H1 (cell line): ENCODE measurements at regions not wholly inside any gene's neighbourhood (a gene's known extent, or its start where the extent isn't known, plus 50 kb on each side); places are given as distances from the start of the nearest gene placed in this dataset.

Experiments
- CTCF ChIA-PET: fragments of 300-600 bp; sonication (Branson Sonifier 250); formaldehyde crosslinking; loops from one replicate; lab custom pipeline; 2021; ENCODE audit not compliant: partially characterized antibody; lab: Charles Lee
- POLR2A ChIA-PET: fragments of 300-600 bp; sonication (Branson Sonifier 250); formaldehyde crosslinking; loops from one replicate; lab custom pipeline; 2021; ENCODE audit warnings: inconsistent platforms; ENCODE audit not compliant: partially characterized antibody; lab: Charles Lee
- DNase-seq, 2 experiments: peaks; one replicate each; pipeline versions ENCODE4 v3.0.0 to v3.0.0-alpha.2; 2010 to 2022; ENCODE audit warnings: low spot score in 2 of 2, low read depth in 1 of 2, mixed read lengths in 1 of 2
- FAIRE-seq: peaks from 2 replicates; lab custom pipeline; 2011; peaks lifted over from hg19 to GRCh38; lab: Jason Lieb, UNC
- H2AFZ ChIP-seq: 2 replicates; pipeline ENCODE4 v1.8.1; 2012; ENCODE audit warnings: low read length, inconsistent platforms
- H2AK5ac ChIP-seq: 2 replicates; pipeline ENCODE4 v1.6.1; 2013; ENCODE audit warnings: low read depth, low read length
- H2BK120ac ChIP-seq: replicated peaks from 2 replicates; pipeline ENCODE3; 2013; ENCODE audit warnings: low read depth, low read length, inconsistent platforms
- H2BK12ac ChIP-seq: 2 replicates; pipeline ENCODE4 v1.6.1; 2013; ENCODE audit warnings: low read depth, low read length
- H2BK15ac ChIP-seq: 2 replicates; pipeline ENCODE4 v1.6.1; 2013; ENCODE audit warnings: low read length
- H2BK20ac ChIP-seq: 2 replicates; pipeline ENCODE4 v1.6.1; 2013; ENCODE audit warnings: low read length
- H2BK5ac ChIP-seq: 2 replicates; pipeline ENCODE4 v1.6.1; 2013; ENCODE audit warnings: low read depth, low read length
- H3K14ac ChIP-seq: 2 replicates; pipeline ENCODE4 v1.6.1; 2013; ENCODE audit warnings: inconsistent platforms; ENCODE audit not compliant: insufficient read length
- H3K18ac ChIP-seq: 2 replicates; pipeline ENCODE4 v1.6.1; 2013; ENCODE audit warnings: low read length; ENCODE audit errors: extremely low read depth
- H3K23ac ChIP-seq: 2 replicates; pipeline ENCODE4 v1.6.1; 2013; ENCODE audit warnings: inconsistent platforms; ENCODE audit not compliant: insufficient read length
- H3K23me2 ChIP-seq: 2 replicates; pipeline ENCODE4 v1.6.1; 2013; ENCODE audit warnings: low read depth, low read length
- H3K27ac ChIP-seq: 2 replicates; pipeline ENCODE4 v1.6.1; 2011; ENCODE audit warnings: low read depth, low read length, inconsistent platforms
- H3K27me3 ChIP-seq, 4 experiments: replicated peaks in 1 of 4; 1 replicate in 1 of 4; 2 replicates in 3 of 4; pipeline versions ENCODE4 v1.6.1 to v1.8.1; 2011 to 2013; ENCODE audit warnings: low read length in 3 of 4, mild to moderate bottlenecking in 3 of 4, inconsistent platforms in 2 of 4, mixed read lengths in 2 of 4, moderate library complexity in 1 of 4; ENCODE audit not compliant: control insufficient read depth in 3 of 4, insufficient read depth in 3 of 4; ENCODE audit errors: extremely low read depth in 1 of 4
- H3K36me3 ChIP-seq, 4 experiments: 2 replicates each; pipeline versions ENCODE4 v1.6.1 to v1.8.1; 2011 to 2013; ENCODE audit warnings: mild to moderate bottlenecking in 4 of 4, low read length in 3 of 4, moderate library complexity in 2 of 4, control low read depth in 1 of 4, inconsistent platforms in 1 of 4; ENCODE audit not compliant: insufficient read depth in 4 of 4, control insufficient read depth in 2 of 4
- H3K4ac ChIP-seq: replicated peaks from 2 replicates; pipeline ENCODE3; 2013; ENCODE audit warnings: low read length, low read depth, mixed read lengths, inconsistent platforms; ENCODE audit not compliant: insufficient read length
- H3K4me1 ChIP-seq, 4 experiments: replicated peaks in 1 of 4; 1 replicate in 1 of 4; 2 replicates in 3 of 4; pipeline versions ENCODE4 v1.6.1 to v1.8.1; 2011 to 2013; ENCODE audit warnings: low read length in 3 of 4, inconsistent platforms in 2 of 4, mixed read lengths in 1 of 4; ENCODE audit not compliant: insufficient read depth in 4 of 4, control insufficient read depth in 3 of 4
- H3K4me2 ChIP-seq, 2 experiments: 2 replicates each; pipeline versions ENCODE4 v1.6.1 to v1.8.1; 2011 to 2013; ENCODE audit warnings: low read depth in 2 of 2, low read length in 2 of 2, control low read depth in 1 of 2, inconsistent platforms in 1 of 2, mild to moderate bottlenecking in 1 of 2; ENCODE audit not compliant: insufficient read depth in 1 of 2
- H3K4me3 ChIP-seq, 4 experiments: fragments of 200-600, 300-600 bp in 1 of 4; sonication (generic), shearing (Covaris generic), sonication (Bioruptor Twin) in 1 of 4; 2 replicates each; pipeline versions ENCODE4 v1.5.1 to v1.8.1; 2011 to 2016; ENCODE audit warnings: low read length in 4 of 4, low read depth in 3 of 4, control low read depth in 2 of 4, inconsistent platforms in 2 of 4, mild to moderate bottlenecking in 2 of 4, mixed read lengths in 1 of 4, moderate library complexity in 1 of 4; ENCODE audit not compliant: insufficient read depth in 2 of 4; ENCODE audit errors: extremely low read depth in 1 of 4
- H3K56ac ChIP-seq: replicated peaks from 2 replicates; pipeline ENCODE3; 2013; ENCODE audit warnings: low read depth, mild to moderate bottlenecking, mixed read lengths, low read length, inconsistent platforms; ENCODE audit not compliant: insufficient read length
- H3K79me1 ChIP-seq: 2 replicates; pipeline ENCODE4 v1.6.1; 2013; ENCODE audit warnings: low read depth, low read length, control low read depth
- H3K79me2 ChIP-seq, 2 experiments: 2 replicates each; pipeline versions ENCODE4 v1.6.1 to v1.8.1; 2012 to 2013; ENCODE audit warnings: low read length in 2 of 2, mild to moderate bottlenecking in 2 of 2, inconsistent platforms in 1 of 2; ENCODE audit not compliant: insufficient read depth in 2 of 2, control insufficient read depth in 1 of 2
- H3K9ac ChIP-seq, 4 experiments: replicated peaks in 1 of 4; 1 replicate in 1 of 4; 2 replicates in 3 of 4; pipeline versions ENCODE4 v1.6.1 to v1.8.1; 2011 to 2013; ENCODE audit warnings: low read depth in 3 of 4, low read length in 3 of 4, control low read depth in 2 of 4, mild to moderate bottlenecking in 2 of 4, moderate library complexity in 2 of 4, inconsistent platforms in 1 of 4; ENCODE audit errors: extremely low read depth in 1 of 4
- H3K9me3 ChIP-seq, 2 experiments: 2 replicates each; pipeline versions ENCODE4 v1.6.1 to v1.8.1; 2012 to 2013; ENCODE audit warnings: mild to moderate bottlenecking in 2 of 2, moderate library complexity in 2 of 2, control low read depth in 1 of 2, inconsistent platforms in 1 of 2, low read depth in 1 of 2, low read length in 1 of 2, mixed read lengths in 1 of 2; ENCODE audit not compliant: insufficient read depth in 2 of 2
- H4K20me1 ChIP-seq, 2 experiments: replicated peaks in 1 of 2; 2 replicates each; pipeline versions ENCODE3 to v1.8.1; 2011 to 2013; ENCODE audit warnings: inconsistent platforms in 2 of 2, low read length in 2 of 2, mild to moderate bottlenecking in 1 of 2; ENCODE audit not compliant: insufficient read depth in 2 of 2, control insufficient read depth in 1 of 2
- H4K5ac ChIP-seq: 2 replicates; pipeline ENCODE4 v1.6.1; 2013; ENCODE audit warnings: low read length, low read depth, mixed read lengths, inconsistent platforms; ENCODE audit not compliant: insufficient read length
- H4K8ac ChIP-seq: 2 replicates; pipeline ENCODE4 v1.8.0; 2013; ENCODE audit warnings: mild to moderate bottlenecking, moderate library complexity, low read length, inconsistent platforms; ENCODE audit not compliant: insufficient read depth; ENCODE audit errors: extremely low read depth
- H4K91ac ChIP-seq: replicated peaks from 2 replicates; pipeline ENCODE3; 2013; ENCODE audit warnings: low read length, mixed read lengths, inconsistent platforms; ENCODE audit not compliant: insufficient read length
- ASH2L ChIP-seq: fragments of 200-600, 300-600 bp; sonication (generic); IDR thresholded peaks from one replicate; pipeline ENCODE4 v1.7.1; 2017; ENCODE audit warnings: low read length
- BCL11A ChIP-seq, 2 experiments: IDR thresholded peaks; one replicate each; pipeline ENCODE4 v1.6.1; 2011; ENCODE audit warnings: low read depth in 2 of 2, low read length in 2 of 2, mild to moderate bottlenecking in 2 of 2
- CHD2 ChIP-seq: IDR thresholded peaks from 2 replicates; pipeline ENCODE4 v1.6.1; 2012; ENCODE audit warnings: low read length, improper control_type of control experiment
- CTBP2 ChIP-seq: IDR thresholded peaks from 2 replicates; pipeline ENCODE4 v1.7.0; 2011; ENCODE audit warnings: borderline replicate concordance, mild to moderate bottlenecking, moderate library complexity, mixed read lengths, low read length; ENCODE audit not compliant: insufficient read depth, insufficient read length
- FOSL1 ChIP-seq: IDR thresholded peaks from 2 replicates; pipeline ENCODE4 v1.6.1; 2011; ENCODE audit warnings: mild to moderate bottlenecking, low read depth, low read length, moderate library complexity; ENCODE audit not compliant: insufficient read depth
- POLR2AphosphoS5 ChIP-seq: IDR thresholded peaks from 2 replicates; pipeline ENCODE4 v1.6.1; 2011; ENCODE audit warnings: low read depth, low read length
- ZNF274 ChIP-seq: IDR thresholded peaks from 2 replicates; pipeline ENCODE4 v1.7.0; 2012; ENCODE audit warnings: low read length, borderline replicate concordance; ENCODE audit errors: extremely low read depth
- WGBS, 2 experiments: shearing (Covaris generic) in 1 of 2; methylation state at CpG; one replicate each; pipeline versions ENCODE4 v1.1.6 to v1.1.7; 2013 to 2015; ENCODE audit warnings: low lambda C conversion rate in 2 of 2, mixed read lengths in 2 of 2, inconsistent platforms in 1 of 2, low coverage in 1 of 2, missing lambda C conversion rate in 1 of 2; ENCODE audit not compliant: insufficient replicate concordance in 2 of 2, insufficient coverage in 1 of 2, insufficient read length in 1 of 2; ENCODE audit errors: extremely low coverage in 1 of 2, missing lambda C conversion rate in 1 of 2; 5-methylcytosine and 5-hydroxymethylcytosine counted together

DNA sequence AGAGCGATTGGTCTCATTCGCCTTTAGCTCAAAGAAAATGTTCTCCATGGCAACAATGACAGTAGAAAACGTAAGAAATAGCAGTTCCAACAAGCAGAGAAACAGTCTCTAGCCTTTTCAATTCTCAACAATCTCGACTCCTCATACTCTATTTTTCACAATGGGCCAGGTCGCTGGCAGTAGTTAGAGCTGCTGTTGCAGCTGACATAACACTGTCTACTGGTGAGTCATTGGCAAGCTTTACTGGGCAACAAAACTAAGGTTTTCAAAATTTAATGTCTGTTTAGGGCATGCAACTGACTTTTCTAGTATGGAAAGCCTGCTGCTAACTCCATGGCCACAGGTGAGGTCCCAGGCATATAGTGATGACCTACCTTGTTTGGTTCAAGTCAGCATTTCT lies 221.1 kb upstream of the KAZN start:
- no peaks in the 10 kb centered on the region for H3K27me3 ChIP-seq
- no peak overlapping the region for H2BK20ac ChIP-seq
- H3K9me3 ChIP-seq: no peaks in the 10 kb centered on the region
- ChIA-PET CTCF (interaction anchor here (0.6 to 2.7 kb wide), 5 partner anchors 9 to 676 kb away, joined by 3 to 9 read pairs (median 3); no protein-coding TSS in a partner anchor), POLR2A (no interaction called here)
- no peaks in the 10 kb centered on the region for H3K23me2 ChIP-seq
- H2BK12ac ChIP-seq: no peak overlapping the region
- H2AK5ac ChIP-seq: no peak overlapping the region
- H2BK120ac ChIP-seq: no peak overlapping the region
- H4K8ac ChIP-seq: no peak overlapping the region
- peaks cover 0 to under 1% (median 0%) of the 10 kb centered on the region in 4 experiments; a peak in 2 of 7 replicates for H3K4me1 ChIP-seq
- H3K18ac ChIP-seq: no peak overlapping the region
- no peak overlapping the region for H3K9ac ChIP-seq
- WGBS, 2 experiments: 84% methylated on average over 5 of the region's 5 CpGs; no CpG with 5 or more reads in 1 of the 2 experiments
- no peaks in the 10 kb centered on the region for H3K79me2 ChIP-seq
- no peak overlapping the region for H4K91ac ChIP-seq
- no peaks in the 10 kb centered on the region for H3K79me1 ChIP-seq
- H2AFZ ChIP-seq: no peak overlapping the region
- H3K4me2 ChIP-seq: no peak overlapping the region
- no peak overlapping the region for H3K23ac ChIP-seq
- DNase-seq (no peak), FAIRE-seq (no peak)
- no peaks in the 10 kb centered on the region for H4K20me1 ChIP-seq
- no peak overlapping the region for H3K4me3 ChIP-seq
- no peak overlapping the region for H3K4ac ChIP-seq
- no peak overlapping the region for H2BK15ac ChIP-seq
- H3K36me3 ChIP-seq: no peaks in the 10 kb centered on the region
- no peak overlapping the region for H3K27ac ChIP-seq
- H3K56ac ChIP-seq: no peak overlapping the region
- no peak overlapping the region for H2BK5ac ChIP-seq
- H3K14ac ChIP-seq: no peak overlapping the region
- no peak overlapping the region for H4K5ac ChIP-seq
- no peak for TF ChIP-seq FOSL1
- no peak for TF ChIP-seq CTBP2
- no peak for TF ChIP-seq BCL11A (IDR thresholded peaks at IDR 0.05; ENCODE audit: low read depth in 2 of 2, low read length in 2 of 2)
- TF ChIP-seq POLR2AphosphoS5: no peak
- TF ChIP-seq CHD2: no peak
- TF ChIP-seq ASH2L: no peak
- TF ChIP-seq ZNF274: no peak
